HepG2 (cell line): ENCODE measurements at regions not wholly inside any gene's neighbourhood (a gene's known extent, or its start where the extent isn't known, plus 50 kb on each side); places are given as distances from the start of the nearest gene placed in this dataset.

Experiments
- ATAC-seq: fragments of 200-7000 bp; cut with Tn5 transposase; 3 replicates; pipeline ENCODE4 v1.9.1; 2020; ENCODE audit warnings: mild to moderate bottlenecking, moderate library complexity
- BruUV-seq: library from RNA; stranded (reverse); fragments of 400-500 nt; replicated peaks from 2 replicates; lab custom pipeline; 2021; lab: Mats Ljungman, UMichigan
- CTCF ChIA-PET: fragments of 300-600 bp; formaldehyde crosslinking; extraction: SDS; loops from one replicate; lab custom pipeline; 2021; ENCODE audit warnings: low total read pairs, inconsistent platforms, low intra/inter-chr PET ratio; lab: Yijun Ruan, JAX
- POLR2A ChIA-PET: fragments of 350-600 bp; sonication (Branson Sonifier 250); formaldehyde crosslinking; loops from one replicate; lab custom pipeline; 2020; ENCODE audit warnings: antibody characterized with exemption, inconsistent platforms; lab: Yijun Ruan, JAX
- DNase-seq: peaks from one replicate; pipeline ENCODE4 v3.0.0-alpha.2; 2015; ENCODE audit warnings: low spot score
- FAIRE-seq: peaks from 3 replicates; lab custom pipeline; 2011; peaks lifted over from hg19 to GRCh38; lab: Jason Lieb, UNC
- H2AFZ ChIP-seq: one replicate; pipeline ENCODE4 v1.6.1; 2011; ENCODE audit warnings: low read length, inconsistent platforms
- H3K27ac ChIP-seq: fragments of 300-600 bp; 3 replicates; pipeline ENCODE4 v1.8.0; 2011; ENCODE audit warnings: mixed run types, mild to moderate bottlenecking, mixed read lengths, low read length, inconsistent platforms; ENCODE audit not compliant: insufficient read depth; ENCODE audit errors: extremely low read length
- H3K27me3 ChIP-seq, 2 experiments: fragments of 200-600 bp in 1 of 2; 2 replicates in 1 of 2; 3 replicates in 1 of 2; pipeline versions ENCODE4 v1.6.0 to v1.8.0; 2011; ENCODE audit warnings: low read length in 2 of 2, mild to moderate bottlenecking in 2 of 2, moderate library complexity in 2 of 2, inconsistent platforms in 1 of 2; ENCODE audit not compliant: insufficient read depth in 2 of 2, control insufficient read depth in 1 of 2
- H3K36me3 ChIP-seq, 2 experiments: fragments of 200-600 bp in 1 of 2; replicated peaks in 1 of 2; 2 replicates in 1 of 2; 3 replicates in 1 of 2; pipeline versions ENCODE4 v1.5.1 to v1.8.0; 2011; ENCODE audit warnings: low read length in 2 of 2, inconsistent platforms in 1 of 2; ENCODE audit not compliant: insufficient read depth in 2 of 2, control insufficient read depth in 1 of 2
- H3K4me1 ChIP-seq: 2 replicates; pipeline ENCODE4 v1.5.1; 2012; ENCODE audit warnings: low read length, inconsistent platforms; ENCODE audit not compliant: insufficient read depth
- H3K4me2 ChIP-seq: 2 replicates; pipeline ENCODE4 v1.6.0; 2011; ENCODE audit warnings: low read depth, low read length, inconsistent platforms
- H3K4me3 ChIP-seq, 3 experiments: fragments of 200-600 bp in 1 of 3; sonication (generic), shearing (Covaris generic) in 1 of 3; replicated peaks in 1 of 3; 2 replicates each; pipeline ENCODE4 v1.5.1; 2011 to 2016; ENCODE audit warnings: low read length in 3 of 3, inconsistent platforms in 2 of 3, low read depth in 2 of 3, mild to moderate bottlenecking in 2 of 3, control low read depth in 1 of 3, mixed read lengths in 1 of 3; ENCODE audit not compliant: insufficient read depth in 1 of 3
- H3K79me2 ChIP-seq: one replicate; pipeline ENCODE4 v1.6.1; 2011; ENCODE audit warnings: low read length, inconsistent platforms; ENCODE audit not compliant: insufficient read depth
- H3K9ac ChIP-seq: 2 replicates; pipeline ENCODE4 v1.6.0; 2011; ENCODE audit warnings: mild to moderate bottlenecking, low read depth, low read length, inconsistent platforms; ENCODE audit not compliant: insufficient read depth
- H3K9me3 ChIP-seq: 2 replicates; pipeline ENCODE4 v1.5.1; 2012; ENCODE audit warnings: mild to moderate bottlenecking, low read length
- H4K20me1 ChIP-seq: 2 replicates; pipeline ENCODE4 v1.6.0; 2011; ENCODE audit warnings: inconsistent platforms, mild to moderate bottlenecking, low read length, moderate library complexity; ENCODE audit not compliant: insufficient read depth
- CBX2 ChIP-seq, 2 experiments: fragments of 200-600 bp in 1 of 2; sonication (generic); formaldehyde crosslinking in 1 of 2; IDR thresholded peaks; 2 replicates each; pipeline versions ENCODE4 v1.7.0 to v1.8.1; 2018 to 2022; ENCODE audit warnings: low read depth in 2 of 2, low read length in 1 of 2, mild to moderate bottlenecking in 1 of 2, missing genetic modification reagents in 1 of 2
- MED1 ChIP-seq: sonication (generic); formaldehyde crosslinking; IDR thresholded peaks from 2 replicates; pipeline ENCODE4 v1.4.0; 2020; ENCODE audit warnings: missing genetic modification reagents
- NCOA5 ChIP-seq: sonication (generic); formaldehyde crosslinking; IDR thresholded peaks from 2 replicates; pipeline ENCODE4 v1.4.0; 2020; ENCODE audit warnings: missing genetic modification reagents
- TFDP1 ChIP-seq: IDR thresholded peaks from 2 replicates; pipeline ENCODE4 v1.6.1; 2016; ENCODE audit warnings: missing compliant biosample characterization, missing genetic modification reagents, borderline replicate concordance
- ZBTB20 ChIP-seq: sonication (generic); formaldehyde crosslinking; IDR thresholded peaks from 2 replicates; pipeline ENCODE4 v1.8.1; 2023; ENCODE audit warnings: missing genetic modification reagents, low read depth, mild to moderate bottlenecking, borderline replicate concordance
- ZBTB46 ChIP-seq: sonication (generic); formaldehyde crosslinking; IDR thresholded peaks from 2 replicates; pipeline ENCODE4 v1.4.0; 2020; ENCODE audit warnings: mild to moderate bottlenecking, missing genetic modification reagents, borderline replicate concordance
- ZNF101 ChIP-seq: sonication (generic); formaldehyde crosslinking; IDR thresholded peaks from 2 replicates; pipeline ENCODE4 v1.4.0; 2020; ENCODE audit warnings: mild to moderate bottlenecking, low read depth, missing genetic modification reagents, borderline replicate concordance
- ZNF230 ChIP-seq: sonication (generic); formaldehyde crosslinking; IDR thresholded peaks from 2 replicates; pipeline ENCODE4 v1.4.0; 2020; ENCODE audit warnings: mild to moderate bottlenecking, missing genetic modification reagents
- WGBS: methylation state at CpG from one replicate; pipeline ENCODE4 v1.1.6; 2017; ENCODE audit warnings: low lambda C conversion rate; 5-methylcytosine and 5-hydroxymethylcytosine counted together
- in situ Hi-C: cut with HindIII; loops from 2 replicates; pipeline ENCODE4 v1.10.0; 2017; ENCODE audit warnings: low pct_unique_long_range_greater_than_20kb; ENCODE audit not compliant: extremely low pct_ligation_motif_present
- intact Hi-C: fragments of 100-400 bp; cut with micrococcal nuclease; formaldehyde crosslinking; loops from one replicate; pipeline ENCODE4 v1.10.0; 2022; ENCODE audit not compliant: unreplicated experiment
- TF ChIP-seq, protein P1 (sequence below): sonication (generic); formaldehyde crosslinking; IDR thresholded peaks from 2 replicates; pipeline ENCODE4 v1.5.0; 2020; ENCODE audit warnings: mild to moderate bottlenecking, missing genetic modification reagents, borderline replicate concordance

DNA sequence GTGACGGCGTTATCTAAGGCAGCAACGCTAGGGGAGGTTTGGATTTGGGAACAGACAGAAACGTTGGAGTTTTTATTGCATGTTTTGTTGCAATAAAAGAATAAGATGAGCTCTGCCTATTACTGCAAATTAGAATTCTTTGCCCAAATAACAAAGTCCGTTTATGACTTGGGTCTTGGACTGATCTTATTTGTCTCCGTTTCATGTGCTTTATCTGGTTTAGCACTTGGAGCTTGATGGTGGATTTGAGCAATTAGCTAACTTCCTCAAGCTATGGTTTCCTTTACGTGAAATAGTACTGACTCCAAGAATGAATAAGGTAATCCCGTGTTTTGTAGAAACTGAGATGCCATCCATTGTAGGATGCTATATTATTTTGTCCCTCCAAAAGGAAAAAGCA lies 233.0 kb upstream of the IRX5 start:
- Histone ChIP-seq H3K36me3 (no peaks in the 10 kb centered on the region), H3K9me3 (no peaks in the 10 kb centered on the region), H2AFZ (no peak overlapping the region), H3K4me1 (no peaks in the 10 kb centered on the region), H3K4me2 (no peak overlapping the region), H3K9ac (no peak overlapping the region), H3K27ac (no peak overlapping the region), H3K4me3 (no peak overlapping the region), H3K27me3 (peaks cover 0 to 6% of the 10 kb centered on the region in 2 experiments; a peak in 2 of 5 replicates), H3K79me2 (no peaks in the 10 kb centered on the region), H4K20me1 (no peaks in the 10 kb centered on the region)
- BruUV-seq = no TSS peak
- 35% methylated on average over 8 of the region's 8 CpGs for WGBS
- POLR2A ChIA-PET = no interaction called here
- FAIRE-seq = no peak
- no peak for TF ChIP-seq MED1 (CRISPR knock-in tag)
- no peak for TF ChIP-seq TFDP1 (CRISPR knock-in tag)
- no peak for TF ChIP-seq ZNF101 (CRISPR knock-in tag)
- no peak for TF ChIP-seq ZBTB46 (CRISPR knock-in tag)
- no peak for TF ChIP-seq ZBTB20 (CRISPR knock-in tag)
- no peak for TF ChIP-seq ZNF230
- TF ChIP-seq, protein P1, sequence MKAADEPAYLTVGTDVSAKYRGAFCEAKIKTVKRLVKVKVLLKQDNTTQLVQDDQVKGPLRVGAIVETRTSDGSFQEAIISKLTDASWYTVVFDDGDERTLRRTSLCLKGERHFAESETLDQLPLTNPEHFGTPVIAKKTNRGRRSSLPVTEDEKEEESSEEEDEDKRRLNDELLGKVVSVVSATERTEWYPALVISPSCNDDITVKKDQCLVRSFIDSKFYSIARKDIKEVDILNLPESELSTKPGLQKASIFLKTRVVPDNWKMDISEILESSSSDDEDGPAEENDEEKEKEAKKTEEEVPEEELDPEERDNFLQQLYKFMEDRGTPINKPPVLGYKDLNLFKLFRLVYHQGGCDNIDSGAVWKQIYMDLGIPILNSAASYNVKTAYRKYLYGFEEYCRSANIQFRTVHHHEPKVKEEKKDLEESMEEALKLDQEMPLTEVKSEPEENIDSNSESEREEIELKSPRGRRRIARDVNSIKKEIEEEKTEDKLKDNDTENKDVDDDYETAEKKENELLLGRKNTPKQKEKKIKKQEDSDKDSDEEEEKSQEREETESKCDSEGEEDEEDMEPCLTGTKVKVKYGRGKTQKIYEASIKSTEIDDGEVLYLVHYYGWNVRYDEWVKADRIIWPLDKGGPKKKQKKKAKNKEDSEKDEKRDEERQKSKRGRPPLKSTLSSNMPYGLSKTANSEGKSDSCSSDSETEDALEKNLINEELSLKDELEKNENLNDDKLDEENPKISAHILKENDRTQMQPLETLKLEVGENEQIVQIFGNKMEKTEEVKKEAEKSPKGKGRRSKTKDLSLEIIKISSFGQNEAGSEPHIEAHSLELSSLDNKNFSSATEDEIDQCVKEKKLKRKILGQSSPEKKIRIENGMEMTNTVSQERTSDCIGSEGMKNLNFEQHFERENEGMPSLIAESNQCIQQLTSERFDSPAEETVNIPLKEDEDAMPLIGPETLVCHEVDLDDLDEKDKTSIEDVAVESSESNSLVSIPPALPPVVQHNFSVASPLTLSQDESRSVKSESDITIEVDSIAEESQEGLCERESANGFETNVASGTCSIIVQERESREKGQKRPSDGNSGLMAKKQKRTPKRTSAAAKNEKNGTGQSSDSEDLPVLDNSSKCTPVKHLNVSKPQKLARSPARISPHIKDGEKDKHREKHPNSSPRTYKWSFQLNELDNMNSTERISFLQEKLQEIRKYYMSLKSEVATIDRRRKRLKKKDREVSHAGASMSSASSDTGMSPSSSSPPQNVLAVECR (CRISPR knock-in tag) = no peak
- TF ChIP-seq NCOA5 = no peak
- no peak for TF ChIP-seq CBX2 (IDR thresholded peaks at IDR 0.05; ENCODE audit: low read depth, low read length)
- TF ChIP-seq CBX2 (CRISPR knock-in tag; IDR thresholded peaks at IDR 0.05; ENCODE audit: low read depth) = no peak
- intact Hi-C loops (no loop called here), in situ Hi-C loops (no loop called here)
- CTCF ChIA-PET = no interaction called here
- ATAC-seq = no peak
- no peak for DNase-seq
